NCI-H524 (cell line): ENCODE measurements at regions not wholly inside any gene's neighbourhood (a gene's known extent, or its start where the extent isn't known, plus 50 kb on each side); places are given as distances from the start of the nearest gene placed in this dataset.
A peak's percentile ranks its signal among the peaks of the same experiment; 100 is the strongest.

Source experiments
- DNase-seq, 2 experiments: peaks; one replicate each; lab custom pipeline; 2025; lab: John Stamatoyannopoulos, UW

DNA sequence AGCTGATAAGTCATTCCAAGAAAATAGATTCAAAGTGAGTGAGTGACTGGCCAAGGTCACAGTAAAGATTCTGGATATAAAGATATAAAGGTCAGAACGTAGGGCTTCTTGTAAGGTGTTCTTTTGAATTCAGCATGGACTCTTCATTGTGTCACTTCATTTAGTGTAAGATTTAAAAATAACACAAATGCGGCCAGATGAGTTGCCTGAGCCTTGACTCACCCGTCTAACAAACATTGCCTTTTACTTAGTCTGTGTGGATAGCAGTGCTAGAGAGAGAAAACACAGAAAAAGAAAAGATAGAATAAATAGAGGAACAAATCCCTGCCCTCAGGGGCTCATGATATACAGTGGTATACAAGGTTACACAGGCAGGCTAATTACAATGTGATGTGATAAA is 223.4 kb downstream of the PLPP3 start:
- DNase-seq = no peak

DNA sequence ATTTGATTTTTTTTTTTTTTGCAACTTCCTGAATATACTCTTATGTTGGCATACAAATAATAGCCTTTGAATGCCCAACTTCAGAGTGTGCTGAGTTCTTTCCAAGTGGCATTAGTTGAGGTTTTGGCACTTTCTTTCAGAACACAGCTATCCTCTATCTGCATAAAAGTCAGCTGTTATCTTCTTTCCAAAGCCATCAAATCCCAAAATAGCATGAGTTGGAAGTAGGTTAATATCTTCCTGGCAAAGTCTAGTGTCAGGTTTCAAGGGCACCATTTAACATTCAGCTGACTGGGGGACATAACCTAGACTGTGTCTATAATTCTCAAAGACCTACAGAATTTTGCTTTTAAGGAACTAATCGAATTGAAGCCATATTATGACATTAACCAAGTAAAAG is 223.9 kb downstream of the PLPP3 start:
- no peak for DNase-seq

DNA sequence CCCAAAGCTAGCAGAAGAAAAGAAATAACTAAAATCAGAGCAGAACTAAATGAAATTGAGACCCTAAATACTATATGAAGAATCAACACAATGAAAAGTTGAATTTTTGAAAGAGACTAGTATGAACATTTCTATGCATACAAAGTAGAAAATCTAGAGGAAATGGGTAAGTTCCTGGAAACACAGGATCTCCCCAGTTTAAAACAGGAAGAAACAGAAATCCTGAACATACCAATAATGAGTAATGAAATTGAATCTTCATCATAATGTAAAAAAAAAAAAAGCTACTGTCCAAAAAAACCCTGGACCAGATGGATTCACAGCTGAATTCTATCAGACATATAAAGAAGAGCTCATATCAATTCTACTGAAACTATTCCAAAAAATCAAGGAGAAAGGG is 233.5 kb downstream of the PLPP3 start:
- DNase-seq = no peak

DNA sequence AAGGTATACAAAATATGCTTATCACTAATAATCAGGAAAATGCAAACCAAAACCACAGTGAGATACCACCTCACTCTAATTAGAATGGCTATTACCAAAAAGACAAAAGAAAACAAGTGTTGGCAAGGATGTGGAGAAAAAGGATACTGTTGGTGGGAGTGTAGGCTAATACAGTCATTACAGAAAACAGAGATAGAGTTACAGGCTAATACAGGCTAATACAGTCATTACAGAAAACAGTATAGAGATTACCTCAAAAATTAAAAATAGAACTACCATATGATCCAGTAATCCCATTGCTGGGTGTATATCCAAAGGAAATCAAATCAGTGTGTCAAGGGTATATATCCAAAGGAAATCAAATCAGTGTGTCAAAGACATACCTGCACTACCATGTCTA is 238.4 kb downstream of the PLPP3 start:
- no peak for DNase-seq

DNA sequence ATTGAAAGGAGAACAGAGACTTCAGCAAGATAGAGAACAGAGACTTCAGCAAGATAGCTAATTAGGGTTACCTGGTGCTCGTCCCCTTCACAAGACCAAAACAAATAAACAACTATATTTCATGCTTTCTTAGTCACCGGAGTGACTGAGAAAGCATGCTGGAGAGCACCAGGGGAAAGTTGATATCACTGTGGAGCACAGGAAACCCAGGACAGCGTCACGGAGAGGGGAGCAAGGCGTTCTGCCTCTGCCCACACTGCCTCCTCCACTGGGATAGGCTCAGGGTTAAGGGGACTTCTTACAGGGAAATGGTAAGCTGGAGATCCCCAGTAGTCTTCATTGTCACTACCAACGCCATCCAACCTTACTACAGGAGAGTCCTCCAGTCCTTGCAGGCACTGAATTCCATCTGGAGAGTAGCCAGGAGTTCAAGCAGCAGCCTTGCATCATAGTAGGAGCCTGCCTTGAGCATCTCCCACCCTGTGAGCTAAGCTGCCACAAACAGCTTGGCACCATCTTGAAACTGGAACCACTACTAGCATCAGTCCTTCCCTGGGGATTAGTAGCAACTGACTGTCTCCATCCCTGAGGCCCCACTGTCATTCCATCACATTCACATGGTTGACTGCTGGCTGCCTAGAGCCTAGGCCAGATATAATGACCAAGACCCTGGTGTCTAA is 239.4 kb downstream of the PLPP3 start:
- peak in 1 of 2 experiments; percentile 30 for DNase-seq

DNA sequence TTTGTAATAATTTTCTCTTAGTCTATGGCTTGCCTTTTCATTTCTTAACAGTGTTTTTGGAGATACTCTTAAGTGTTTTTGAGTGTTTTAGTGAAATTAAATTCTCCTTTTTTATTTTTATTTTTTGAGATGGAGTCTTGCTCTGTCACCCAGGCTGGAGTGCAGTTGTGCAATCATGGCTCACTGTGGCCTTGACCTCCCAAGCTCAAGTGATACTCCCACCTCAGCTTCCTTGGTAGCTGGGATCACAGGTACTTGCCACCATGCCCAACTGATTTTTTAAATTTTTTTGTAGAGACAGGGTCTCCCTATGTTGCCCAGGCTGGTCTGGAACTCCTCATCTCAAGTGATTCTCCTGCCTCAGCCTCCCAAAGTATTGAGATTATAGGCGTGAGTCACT is 240.3 kb downstream of the PLPP3 start:
- no peak for DNase-seq

DNA sequence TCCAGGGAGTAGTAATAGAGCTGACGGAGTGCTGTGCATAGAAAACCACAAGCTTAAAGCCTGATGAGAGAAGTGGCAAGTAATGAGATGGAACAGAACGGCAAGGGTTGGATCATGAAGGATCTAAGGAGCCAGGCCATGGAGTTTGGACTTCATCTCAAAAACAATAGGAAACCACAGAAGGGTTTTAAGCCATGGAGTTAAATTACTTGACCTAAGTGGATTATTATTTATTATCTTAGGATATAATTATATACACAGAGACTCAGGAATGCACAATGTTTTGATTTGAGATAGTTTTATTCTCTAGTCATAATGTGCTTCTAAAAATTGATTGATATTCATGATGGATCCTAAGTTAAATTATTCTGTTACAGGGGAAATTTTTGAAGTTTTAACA is 242.4 kb downstream of the PLPP3 start:
- DNase-seq = no peak

DNA sequence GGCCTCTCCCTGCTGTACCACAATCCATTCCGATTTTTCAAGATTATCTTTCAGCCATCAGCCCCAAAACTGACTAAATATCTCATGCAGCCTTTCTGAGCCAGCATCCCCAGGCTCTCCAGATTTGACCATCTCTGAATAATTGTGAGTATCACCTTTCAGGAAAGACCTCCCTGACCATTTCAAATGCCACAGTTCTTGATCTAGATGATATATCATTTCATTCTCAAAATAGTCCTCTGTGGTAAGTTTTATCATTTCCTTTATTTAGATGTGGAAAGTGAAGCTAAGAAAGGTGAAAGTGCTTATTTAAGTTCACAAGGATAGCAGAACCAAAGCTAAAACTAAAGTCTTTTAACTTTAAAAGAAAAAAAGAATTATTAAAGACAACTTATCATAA is 244.0 kb downstream of the PLPP3 start:
- no peak for DNase-seq

DNA sequence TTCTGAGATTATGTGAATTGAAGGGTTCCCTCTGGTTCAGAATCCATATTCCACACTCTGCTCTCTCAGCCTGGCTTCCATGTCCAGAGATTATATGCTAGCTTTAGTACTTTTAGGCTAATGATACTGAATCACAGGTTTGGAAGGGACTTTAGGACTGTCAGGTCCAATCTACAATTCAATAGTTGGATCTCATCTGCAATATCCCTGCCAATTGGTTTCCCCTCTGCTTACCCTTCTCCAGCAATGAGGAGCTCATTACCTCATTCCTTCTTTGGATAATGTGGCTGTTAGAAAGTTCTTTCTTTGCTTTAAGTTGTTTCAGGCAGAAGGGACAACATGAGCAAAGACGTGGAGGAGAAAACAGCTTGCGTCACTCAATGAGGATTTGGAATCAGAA is 245.3 kb downstream of the PLPP3 start:
- no peak for DNase-seq

DNA sequence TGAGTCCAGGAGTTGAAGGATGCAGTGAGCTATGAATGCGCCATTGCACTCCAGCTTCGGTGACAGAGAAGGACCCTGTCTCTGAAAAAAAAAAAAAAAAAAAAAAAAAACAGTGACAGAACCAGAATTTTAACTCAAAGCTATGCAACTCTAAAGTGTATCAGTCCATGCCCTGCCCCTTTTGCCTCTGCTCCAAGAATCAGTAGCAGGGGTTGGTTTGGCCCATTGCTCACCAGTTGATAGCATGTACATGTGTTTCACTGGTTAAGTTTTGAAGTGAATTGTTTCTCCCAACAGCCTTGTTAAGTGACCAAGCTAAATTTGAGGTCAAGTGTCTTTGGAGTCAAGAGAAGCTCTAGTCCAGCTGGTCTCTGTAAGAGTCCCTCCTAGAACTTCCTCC is 245.9 kb downstream of the PLPP3 start:
- DNase-seq = no peak

DNA sequence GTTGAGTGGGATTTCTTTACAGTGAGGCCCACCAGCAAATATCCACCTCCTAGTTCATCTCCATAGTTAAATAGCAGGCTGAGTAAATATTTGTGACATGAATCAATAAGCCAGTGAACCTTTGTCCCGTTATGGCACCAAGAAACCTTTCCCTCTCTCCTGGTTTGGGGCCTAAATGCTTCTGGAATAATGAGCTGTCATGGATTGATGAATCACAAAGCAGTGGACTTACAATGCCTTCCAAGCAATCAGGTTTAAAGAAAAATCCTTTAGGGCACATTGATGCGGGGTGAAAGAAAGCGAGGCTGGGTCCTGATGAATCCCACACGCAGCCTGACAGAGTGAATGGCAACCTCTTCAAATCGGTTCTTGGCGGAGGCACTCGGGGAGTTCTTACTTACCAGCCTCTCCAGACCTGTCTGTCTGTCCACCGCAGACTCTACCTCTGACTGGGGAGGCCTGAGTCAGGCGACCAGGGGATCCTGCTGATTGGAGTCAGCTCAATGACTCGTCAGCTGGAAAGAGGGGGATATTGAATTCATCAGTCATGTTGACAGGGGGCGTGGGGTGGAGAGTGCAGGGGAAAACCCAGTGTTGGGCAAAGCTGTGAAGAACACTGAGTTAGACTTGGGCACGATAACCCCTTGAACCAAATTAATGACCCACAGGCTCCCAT is 247.3 kb downstream of the PLPP3 start:
- no peak for DNase-seq

DNA sequence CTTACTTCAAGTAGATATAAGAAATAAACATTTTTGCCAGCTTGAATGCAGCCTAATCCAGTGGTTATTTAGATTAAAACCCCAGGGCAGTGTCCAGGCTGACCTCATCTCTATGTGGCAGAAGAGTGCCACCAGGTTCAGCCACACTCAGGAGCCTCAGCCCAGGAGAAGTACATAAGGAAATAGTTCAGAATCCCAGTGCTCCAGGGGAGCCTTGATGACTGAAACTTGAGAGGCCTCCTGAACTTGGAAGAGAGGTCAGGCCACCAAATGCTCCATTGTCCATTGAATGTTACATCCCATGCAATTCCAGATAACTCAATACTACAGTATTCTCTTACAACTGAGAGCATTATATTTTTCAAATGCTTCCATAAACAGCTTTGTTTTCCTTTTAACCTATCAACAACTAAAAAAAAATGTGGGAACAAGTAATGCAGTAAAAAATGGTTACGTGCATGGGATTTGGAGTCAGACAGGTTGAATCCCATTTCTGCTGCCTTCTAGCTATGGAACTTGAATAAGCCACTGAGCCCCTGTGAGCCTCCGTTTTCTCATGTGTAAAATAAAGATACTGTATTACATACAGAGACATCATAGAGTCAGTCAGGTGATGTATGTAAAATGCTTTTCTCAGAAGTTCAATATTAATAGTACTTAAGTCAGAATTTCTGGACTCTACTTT is 248.0 kb downstream of the PLPP3 start:
- no peak for DNase-seq

DNA sequence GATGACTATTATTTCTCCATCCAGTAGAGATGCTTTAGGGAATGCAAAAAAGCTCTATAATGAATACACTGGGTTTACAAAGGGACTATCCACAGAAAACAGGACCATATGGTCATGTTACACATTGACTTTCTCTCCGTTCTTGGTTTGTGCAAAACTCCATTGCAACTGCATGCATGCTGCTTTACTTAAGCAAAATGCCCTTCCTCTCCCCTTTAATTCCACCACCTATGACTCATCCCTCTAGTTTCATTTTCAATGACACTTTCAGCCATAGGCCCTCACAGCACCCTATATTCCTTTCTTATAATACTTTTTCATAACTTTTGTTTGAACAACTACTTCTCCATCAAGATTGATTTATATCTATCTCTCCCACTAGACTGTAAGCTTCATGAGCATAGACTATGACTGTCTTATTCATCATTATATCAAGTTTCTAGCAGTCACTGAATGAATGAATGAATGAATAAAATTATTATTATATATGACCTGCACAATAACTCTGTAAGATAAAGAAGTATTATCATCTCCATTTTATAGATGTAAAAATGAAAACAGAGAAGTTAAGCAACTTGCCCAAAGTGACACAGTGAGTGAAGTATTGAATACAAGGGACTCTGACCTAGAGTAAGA is 248.9 kb downstream of the PLPP3 start:
- DNase-seq = peak in 1 of 2 experiments; percentile 27

DNA sequence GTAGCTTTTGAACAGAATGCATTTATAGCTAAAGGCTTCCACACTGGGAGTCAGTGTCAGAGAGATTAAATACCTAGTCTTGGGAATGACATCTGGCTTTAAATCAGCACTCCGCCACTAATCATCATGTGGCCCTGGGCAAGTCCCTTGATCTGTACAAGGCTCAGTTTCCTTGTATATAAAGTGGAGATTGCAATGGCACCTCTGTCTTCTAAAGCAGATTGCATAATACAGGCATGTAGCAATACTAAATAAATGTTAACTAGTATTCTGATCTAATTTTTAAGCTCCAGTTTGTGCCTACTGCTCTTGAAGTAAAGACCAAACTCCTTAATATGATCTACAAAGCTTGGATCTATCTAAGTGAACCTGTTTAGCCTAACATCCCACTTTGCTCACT is 249.4 kb downstream of the PLPP3 start:
- DNase-seq = peak in 1 of 2 experiments; percentile 27

DNA sequence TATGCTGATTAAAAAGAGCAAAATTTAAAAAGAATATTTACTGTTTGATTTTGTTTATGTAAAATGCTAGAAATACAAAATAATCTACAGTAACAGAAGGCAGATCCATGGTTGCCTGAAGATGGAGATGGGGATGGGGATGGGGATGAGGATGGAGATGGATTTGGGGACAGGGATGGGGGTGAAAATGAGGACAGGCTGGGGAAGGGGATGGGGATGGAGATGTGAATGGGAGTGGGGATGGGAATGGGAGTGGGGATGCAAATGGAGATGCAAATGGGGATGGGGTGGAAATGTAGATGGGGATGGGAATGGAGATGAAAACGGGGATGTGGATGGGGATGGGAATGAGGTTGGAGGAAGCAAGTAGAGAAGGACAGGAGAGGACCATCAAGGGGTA is 252.2 kb downstream of the PLPP3 start:
- DNase-seq = no peak

DNA sequence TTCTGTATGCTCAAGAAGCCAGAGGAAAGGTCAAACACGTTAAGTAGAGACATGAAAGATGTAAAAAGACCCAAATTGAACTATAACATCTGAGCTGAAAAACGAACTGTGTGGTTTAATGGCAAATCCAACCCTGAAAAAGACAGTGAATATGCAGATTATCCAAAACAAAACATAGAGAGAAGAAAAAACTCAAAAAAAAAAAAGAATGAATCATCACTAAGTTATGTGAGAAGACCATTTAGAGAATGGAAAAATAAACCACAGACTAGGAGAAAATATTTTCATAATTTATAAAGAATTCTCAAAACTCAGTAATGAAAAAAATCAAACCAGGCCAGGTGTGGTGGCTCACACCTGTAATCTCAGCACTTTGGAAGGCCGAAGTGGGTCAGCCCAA is 253.3 kb downstream of the PLPP3 start:
- DNase-seq = no peak

DNA sequence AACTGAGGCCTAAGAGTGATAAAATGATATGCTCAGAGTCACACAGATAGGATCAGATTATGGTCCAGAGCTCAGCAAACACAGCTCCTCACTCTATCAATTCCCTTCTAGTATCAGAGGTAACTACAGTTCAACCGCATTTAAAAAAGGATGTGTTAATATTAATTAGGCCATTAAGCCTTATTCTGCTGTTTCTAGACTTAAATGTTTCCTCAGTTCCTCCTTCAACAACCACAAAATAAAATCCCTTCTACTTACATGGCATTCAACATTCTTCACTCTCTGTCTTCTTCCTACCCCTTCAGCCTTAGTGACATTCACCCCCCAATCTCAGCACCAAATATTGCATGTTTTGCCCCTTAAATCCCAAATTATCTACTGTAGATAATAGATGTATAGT is 254.9 kb downstream of the PLPP3 start:
- no peak for DNase-seq

DNA sequence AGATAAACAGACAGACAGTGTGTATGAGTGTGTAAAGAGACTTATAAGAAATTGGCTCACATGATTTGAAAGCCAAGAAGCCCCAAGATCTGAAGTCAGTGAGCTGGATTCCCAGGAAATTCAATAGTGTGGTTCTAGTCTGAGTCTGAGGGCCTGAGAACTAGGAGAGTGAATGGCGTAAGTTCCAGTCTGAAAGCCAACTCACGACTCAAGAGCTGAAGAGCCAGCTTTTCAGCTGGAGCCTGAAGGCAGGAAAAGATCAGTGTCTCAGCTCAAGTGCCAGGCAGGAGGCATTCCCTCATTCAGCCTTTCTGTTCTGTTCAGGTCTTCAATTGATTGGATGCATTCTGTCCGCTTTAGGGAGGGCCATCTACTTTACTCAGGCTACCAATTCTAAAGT is 257.2 kb downstream of the PLPP3 start:
- DNase-seq = no peak

DNA sequence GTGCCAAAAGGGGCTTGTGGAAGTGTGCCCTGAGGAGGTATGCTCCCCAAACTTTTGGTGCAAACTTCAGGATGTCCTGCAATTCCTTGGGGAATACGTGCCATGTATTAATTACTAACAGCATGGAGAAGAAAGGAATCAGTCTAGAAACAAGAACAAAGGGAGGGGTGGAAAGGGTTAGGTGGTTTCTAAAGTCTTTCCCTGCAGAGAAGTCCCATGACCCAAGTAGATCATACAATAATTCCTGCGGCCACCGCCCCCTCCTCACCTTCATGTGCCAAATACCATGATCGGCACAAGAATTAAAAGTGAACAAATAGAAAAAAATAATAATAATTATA is 258.2 kb downstream of the PLPP3 start:
- DNase-seq = no peak

DNA sequence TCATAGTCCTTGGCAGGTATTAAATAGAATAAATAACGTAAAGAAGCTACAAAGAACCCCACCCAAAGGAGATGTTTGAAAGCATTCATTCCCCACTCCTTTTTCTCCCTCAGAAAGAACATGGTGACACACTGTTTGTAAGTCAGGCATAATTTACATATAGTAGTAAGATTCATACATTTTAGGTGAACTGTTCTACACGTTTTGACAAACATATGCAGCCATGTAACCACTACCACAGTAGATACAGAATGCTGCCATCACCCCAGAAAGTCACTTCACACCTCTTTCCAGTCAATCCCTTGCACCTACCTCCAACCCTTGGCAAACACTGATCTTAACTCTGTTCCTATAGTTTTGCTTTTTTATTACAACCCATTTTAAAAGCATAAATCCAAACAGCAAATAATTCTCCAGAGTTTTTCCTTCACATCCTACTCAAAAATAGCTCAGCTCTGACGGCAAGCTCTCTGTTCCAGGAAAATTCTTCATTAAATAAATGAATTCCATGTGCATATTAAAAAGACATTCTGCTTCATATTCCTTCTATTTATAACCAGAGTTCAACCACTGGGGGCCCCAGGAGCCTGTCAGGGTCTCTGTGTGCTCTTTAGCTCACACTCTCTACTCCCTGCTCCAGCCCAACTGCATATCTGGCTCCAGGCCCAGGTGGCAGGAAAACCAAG is 258.8 kb downstream of the PLPP3 start:
- no peak for DNase-seq

DNA sequence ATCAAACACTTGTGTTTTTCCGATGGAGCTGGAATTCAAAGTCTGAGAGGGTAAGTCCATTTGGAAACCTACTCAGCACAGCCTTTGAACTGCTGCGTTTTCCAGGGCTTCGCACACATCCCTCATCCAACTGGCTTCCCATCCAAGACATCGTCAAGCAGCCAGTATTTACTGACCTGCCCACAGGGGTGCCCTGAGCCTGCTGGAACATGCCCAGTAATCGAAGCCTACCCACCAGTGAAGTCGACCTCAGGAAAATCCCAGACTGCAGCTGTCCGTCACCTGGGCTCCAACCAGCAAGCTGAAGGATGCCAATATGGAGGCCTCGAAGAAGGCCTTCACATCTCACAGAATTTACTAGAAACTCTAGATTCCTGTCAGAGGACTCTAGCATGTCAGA is 261.6 kb downstream of the PLPP3 start:
- no peak for DNase-seq

DNA sequence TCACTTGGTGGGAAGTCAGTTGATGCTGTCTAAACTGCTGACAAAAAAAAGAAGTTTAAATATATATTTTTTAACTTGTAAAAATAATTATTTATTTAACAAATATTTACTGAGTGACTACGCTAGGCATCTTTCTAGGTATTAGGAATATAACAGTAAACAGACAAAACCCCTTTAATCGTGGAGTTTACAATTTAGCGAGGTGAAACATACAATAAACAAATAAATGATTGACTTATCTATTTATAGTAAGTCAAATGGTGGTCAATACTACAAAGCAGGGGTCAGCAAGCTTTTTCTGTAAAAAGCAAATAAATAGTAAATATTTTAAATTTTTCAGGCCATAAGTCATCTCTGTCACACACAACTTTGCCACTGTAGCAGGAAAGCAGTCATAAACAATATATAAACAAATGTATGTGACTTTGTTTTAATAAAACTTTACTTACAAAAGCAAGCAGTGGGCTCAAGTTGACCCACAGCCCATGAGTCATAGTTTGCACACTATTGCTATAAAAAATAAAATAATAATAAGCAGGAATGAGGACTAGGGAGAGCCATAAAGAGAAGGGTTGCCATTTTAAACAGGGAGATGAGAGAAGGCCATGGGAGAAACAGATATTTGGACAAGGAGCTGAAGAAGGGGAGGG is 263.9 kb downstream of the PLPP3 start:
- DNase-seq = no peak
